Suprapubic skin (tissue), 4 donors: ENCODE measurements at regions not wholly inside any gene's neighbourhood (a gene's known extent, or its start where the extent isn't known, plus 50 kb on each side); places are given as distances from the start of the nearest gene placed in this dataset.

ENCODE experiments used
- DNase-seq, 2 donors: peaks; one replicate each; pipeline ENCODE4 v3.0.0-alpha.2; 2019; ENCODE audit warnings: low spot score in 2 of 2
- H3K27ac ChIP-seq: fragments of 200-600 bp; sonication (generic); one replicate; pipeline ENCODE4 v1.5.1; 2019
- H3K27me3 ChIP-seq: fragments of 200-600 bp; sonication (generic); one replicate; pipeline ENCODE4 v1.5.1; 2019
- H3K36me3 ChIP-seq: fragments of 200-600 bp; sonication (generic); one replicate; pipeline ENCODE4 v1.5.1; 2019
- H3K4me1 ChIP-seq: fragments of 200-600 bp; sonication (generic); one replicate; pipeline ENCODE4 v1.5.1; 2019
- H3K4me3 ChIP-seq: fragments of 200-600 bp; sonication (generic); one replicate; pipeline ENCODE4 v1.5.1; 2019; ENCODE audit warnings: mild to moderate bottlenecking
- H3K9me3 ChIP-seq: fragments of 200-600 bp; sonication (generic); one replicate; pipeline ENCODE4 v1.5.1; 2019
- EP300 ChIP-seq: sonication (generic); formaldehyde crosslinking; IDR thresholded peaks from one replicate; pipeline ENCODE4 v1.6.1; 2017; ENCODE audit warnings: antibody characterized with exemption
- POLR2A ChIP-seq, 2 donors: fragments of 450-650 bp; IDR thresholded peaks; one replicate each; pipeline ENCODE4 v1.6.1; 2017; ENCODE audit warnings: antibody characterized with exemption in 2 of 2, mild to moderate bottlenecking in 2 of 2, moderate library complexity in 2 of 2
- POLR2AphosphoS5 ChIP-seq, 3 donors: sonication (generic); formaldehyde crosslinking; IDR thresholded peaks; one replicate each; pipeline ENCODE4 v1.6.1; 2017; ENCODE audit warnings: antibody characterized with exemption in 3 of 3
- WGBS: methylation state at CpG from one replicate; pipeline ENCODE4 v1.1.5; 2018; 5-methylcytosine and 5-hydroxymethylcytosine counted together
- TF ChIP-seq, protein P1 (sequence below), 2 donors: fragments of 200-600 bp in 1 of 2; fragments of 450-650 bp in 1 of 2; sonication (generic) in 1 of 2; IDR thresholded peaks; one replicate each; pipeline ENCODE4 v1.5.1; 2016 to 2019; ENCODE audit warnings: antibody characterized with exemption in 2 of 2, mild to moderate bottlenecking in 1 of 2, moderate library complexity in 1 of 2

- no peaks in the 10 kb centered on the region for H3K9me3 ChIP-seq
- no peak overlapping the region for H3K4me3 ChIP-seq
- WGBS = 60% methylated on average over 5 of the region's 5 CpGs
- H3K27me3 ChIP-seq = no peaks in the 10 kb centered on the region
- no peak for DNase-seq
- H3K27ac ChIP-seq = no peak overlapping the region
- peaks cover 9% of the 10 kb centered on the region for H3K4me1 ChIP-seq
- TF ChIP-seq POLR2AphosphoS5 (IDR thresholded peaks at IDR 0.05) (no peak), POLR2A (IDR thresholded peaks at IDR 0.05) (no peak), EP300 (no peak)
- TF ChIP-seq, protein P1, sequence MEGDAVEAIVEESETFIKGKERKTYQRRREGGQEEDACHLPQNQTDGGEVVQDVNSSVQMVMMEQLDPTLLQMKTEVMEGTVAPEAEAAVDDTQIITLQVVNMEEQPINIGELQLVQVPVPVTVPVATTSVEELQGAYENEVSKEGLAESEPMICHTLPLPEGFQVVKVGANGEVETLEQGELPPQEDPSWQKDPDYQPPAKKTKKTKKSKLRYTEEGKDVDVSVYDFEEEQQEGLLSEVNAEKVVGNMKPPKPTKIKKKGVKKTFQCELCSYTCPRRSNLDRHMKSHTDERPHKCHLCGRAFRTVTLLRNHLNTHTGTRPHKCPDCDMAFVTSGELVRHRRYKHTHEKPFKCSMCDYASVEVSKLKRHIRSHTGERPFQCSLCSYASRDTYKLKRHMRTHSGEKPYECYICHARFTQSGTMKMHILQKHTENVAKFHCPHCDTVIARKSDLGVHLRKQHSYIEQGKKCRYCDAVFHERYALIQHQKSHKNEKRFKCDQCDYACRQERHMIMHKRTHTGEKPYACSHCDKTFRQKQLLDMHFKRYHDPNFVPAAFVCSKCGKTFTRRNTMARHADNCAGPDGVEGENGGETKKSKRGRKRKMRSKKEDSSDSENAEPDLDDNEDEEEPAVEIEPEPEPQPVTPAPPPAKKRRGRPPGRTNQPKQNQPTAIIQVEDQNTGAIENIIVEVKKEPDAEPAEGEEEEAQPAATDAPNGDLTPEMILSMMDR (IDR thresholded peaks at IDR 0.05) = no peak
- no peaks in the 10 kb centered on the region for H3K36me3 ChIP-seq
These were observed 224.9 kb upstream of the FGGY start for GRCh38 chr1:59071876-59072582.

DNA sequence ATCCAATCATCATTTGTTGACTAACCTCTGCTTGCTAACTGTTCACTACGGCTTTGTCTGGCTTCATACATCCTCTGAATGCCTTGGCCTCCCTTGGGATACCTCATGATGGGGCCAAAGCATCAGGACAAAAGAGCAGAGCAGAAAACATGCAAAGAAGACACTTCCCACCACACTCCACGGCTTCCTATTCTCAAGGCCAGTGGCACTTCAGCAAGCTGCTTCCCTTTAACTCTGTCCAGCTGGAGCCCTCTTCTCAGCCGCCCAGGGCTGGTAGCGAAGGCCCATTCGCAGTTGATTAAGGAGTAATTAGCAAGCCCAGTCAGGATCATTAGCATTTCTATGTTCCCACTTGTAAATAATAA lies 224.3 kb upstream of the FGGY start:
- Histone ChIP-seq H3K27me3 (no peaks in the 10 kb centered on the region), H3K4me3 (no peak overlapping the region), H3K4me1 (peaks cover 9% of the 10 kb centered on the region), H3K36me3 (no peaks in the 10 kb centered on the region), H3K27ac (no peak overlapping the region), H3K9me3 (no peaks in the 10 kb centered on the region)
- DNase-seq = no peak
- TF ChIP-seq, protein P1 (IDR thresholded peaks at IDR 0.05) = no peak
- no peak for TF ChIP-seq EP300
- no peak for TF ChIP-seq POLR2AphosphoS5 (IDR thresholded peaks at IDR 0.05)
- no peak for TF ChIP-seq POLR2A (IDR thresholded peaks at IDR 0.05)
- WGBS = 75% methylated on average over 5 of the region's 5 CpGs

- no peaks in the 10 kb centered on the region for H3K27me3 ChIP-seq
- no peaks in the 10 kb centered on the region for H3K9me3 ChIP-seq
- H3K36me3 ChIP-seq = no peaks in the 10 kb centered on the region
- TF ChIP-seq EP300 (no peak), POLR2AphosphoS5 (IDR thresholded peaks at IDR 0.05) (no peak)
- H3K27ac ChIP-seq = no peak overlapping the region
- no peak for DNase-seq
- 57% methylated on average over 3 of the region's 3 CpGs for WGBS
- no peak overlapping the region for H3K4me3 ChIP-seq
- peaks cover 21% of the 10 kb centered on the region for H3K4me1 ChIP-seq
These were observed 222.3 kb upstream of the FGGY start for GRCh38 chr1:59074598-59074997.

- Histone ChIP-seq H3K9me3 (no peaks in the 10 kb centered on the region), H3K27ac (no peak overlapping the region), H3K4me1 (peaks cover 25% of the 10 kb centered on the region), H3K27me3 (peaks cover under 1% of the 10 kb centered on the region), H3K4me3 (no peak overlapping the region), H3K36me3 (no peaks in the 10 kb centered on the region)
- WGBS = 93% methylated on average over 6 of the region's 6 CpGs
- TF ChIP-seq POLR2AphosphoS5 (IDR thresholded peaks at IDR 0.05) (no peak), POLR2A (IDR thresholded peaks at IDR 0.05) (no peak), EP300 (no peak)
- TF ChIP-seq, protein P1 (IDR thresholded peaks at IDR 0.05) = no peak
- no peak for DNase-seq
These were observed 221.9 kb upstream of the FGGY start for GRCh38 chr1:59075021-59075420.

DNA sequence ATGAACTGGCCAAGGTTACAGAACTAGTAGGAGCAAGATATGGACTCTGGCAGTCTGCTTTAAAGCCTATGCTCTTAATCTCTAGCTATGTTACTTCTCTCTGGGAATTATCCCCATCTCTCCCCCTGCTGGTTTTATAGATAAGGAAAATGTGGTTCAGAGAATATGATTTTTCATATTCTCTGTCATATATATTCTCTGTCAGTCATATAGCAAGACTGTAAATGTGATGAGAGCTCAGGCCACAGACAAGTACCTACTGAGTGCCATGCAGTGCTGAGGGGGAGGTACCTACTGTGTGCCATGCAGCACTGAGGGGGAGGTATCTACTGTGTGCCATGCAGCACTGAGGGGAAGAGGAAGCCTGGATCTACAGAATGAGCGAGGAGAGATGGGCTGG lies 220.3 kb upstream of the FGGY start:
- H3K4me1 ChIP-seq = peaks cover 26% of the 10 kb centered on the region
- no peak for DNase-seq
- no peak overlapping the region for H3K27ac ChIP-seq
- H3K9me3 ChIP-seq = no peaks in the 10 kb centered on the region
- TF ChIP-seq, protein P1 (IDR thresholded peaks at IDR 0.05) = peak in 1 of 2 donors; percentile 8
- TF ChIP-seq POLR2AphosphoS5 (IDR thresholded peaks at IDR 0.05) = no peak
- H3K36me3 ChIP-seq = no peaks in the 10 kb centered on the region
- 94% methylated on average over 1 of the region's 1 CpG for WGBS
- H3K27me3 ChIP-seq = peaks cover 4% of the 10 kb centered on the region
- H3K4me3 ChIP-seq = no peak overlapping the region
